ENCODE measurements at regions not wholly inside any gene's neighbourhood (a gene's known extent, or its start where the extent isn't known, plus 50 kb on each side); places are given as distances from the start of the nearest gene placed in this dataset.

- Histone ChIP-seq H3K36me3 (no peaks in the 10 kb centered on the region), H3K27me3 (no peaks in the 10 kb centered on the region), H3K4me1 (no peaks in the 10 kb centered on the region), H3K27ac (no peak overlapping the region), H3K9me3 (no peaks in the 10 kb centered on the region), H3K4me3 (no peak overlapping the region)
- WGBS, 2 donors = 82 to 96% methylated on average over 1 of the region's 1 CpG
- ATAC-seq (ENCODE audit: low FRiP score in 2 of 2) (no peak), DNase-seq (no peak)
- TF ChIP-seq CTCF (IDR thresholded peaks at IDR 0.05) = no peak
- no peak for TF ChIP-seq POLR2AphosphoS5 (IDR thresholded peaks at IDR 0.05)
- no peak for TF ChIP-seq EP300 (IDR thresholded peaks at IDR 0.05)
- TF ChIP-seq POLR2A (IDR thresholded peaks at IDR 0.05) = no peak
Measured at GRCh38 chr9:80025131-80025530, 453.4 kb downstream of the TLE4 start.

GRCh38 chr9:80020530-80020929, 448.8 kb downstream of the TLE4 start:
- no peak overlapping the region for H3K4me3 ChIP-seq
- H3K27ac ChIP-seq = no peak overlapping the region
- DNase-seq (no peak), ATAC-seq (ENCODE audit: low FRiP score in 2 of 2) (no peak)
- no peaks in the 10 kb centered on the region for H3K27me3 ChIP-seq
- H3K36me3 ChIP-seq = no peaks in the 10 kb centered on the region
- no peaks in the 10 kb centered on the region for H3K9me3 ChIP-seq
- H3K4me1 ChIP-seq = no peaks in the 10 kb centered on the region
- TF ChIP-seq POLR2A (IDR thresholded peaks at IDR 0.05) (no peak), CTCF (IDR thresholded peaks at IDR 0.05) (no peak), POLR2AphosphoS5 (IDR thresholded peaks at IDR 0.05) (no peak), EP300 (IDR thresholded peaks at IDR 0.05) (no peak)

GRCh38 chr9:80020056-80020455, 448.3 kb downstream of the TLE4 start:
- ATAC-seq (ENCODE audit: low FRiP score in 2 of 2) (no peak), DNase-seq (no peak)
- TF ChIP-seq POLR2A (IDR thresholded peaks at IDR 0.05) (no peak), EP300 (IDR thresholded peaks at IDR 0.05) (no peak), POLR2AphosphoS5 (IDR thresholded peaks at IDR 0.05) (no peak), CTCF (IDR thresholded peaks at IDR 0.05) (no peak)
- Histone ChIP-seq H3K27ac (no peak overlapping the region), H3K4me3 (no peak overlapping the region), H3K27me3 (no peaks in the 10 kb centered on the region), H3K36me3 (no peaks in the 10 kb centered on the region), H3K4me1 (no peaks in the 10 kb centered on the region), H3K9me3 (no peaks in the 10 kb centered on the region)
- 86 to 89% methylated on average over 6 of the region's 6 CpGs for WGBS, 2 donors

GRCh38 chr9:80013891-80014290, 442.1 kb downstream of the TLE4 start:
- Histone ChIP-seq H3K27me3 (no peaks in the 10 kb centered on the region), H3K36me3 (no peaks in the 10 kb centered on the region), H3K4me3 (no peak overlapping the region), H3K27ac (no peak overlapping the region), H3K4me1 (no peaks in the 10 kb centered on the region), H3K9me3 (no peaks in the 10 kb centered on the region)
- ATAC-seq (ENCODE audit: low FRiP score in 2 of 2) (no peak), DNase-seq (no peak)
- TF ChIP-seq POLR2AphosphoS5 (IDR thresholded peaks at IDR 0.05) (no peak), POLR2A (IDR thresholded peaks at IDR 0.05) (no peak), EP300 (IDR thresholded peaks at IDR 0.05) (no peak), CTCF (IDR thresholded peaks at IDR 0.05) (no peak)
- WGBS, 2 donors = 91 to 93% methylated on average over 1 of the region's 1 CpG

GRCh38 chr9:80012557-80013330, 441.0 kb downstream of the TLE4 start:
- Histone ChIP-seq H3K27me3 (no peaks in the 10 kb centered on the region), H3K9me3 (no peaks in the 10 kb centered on the region), H3K4me1 (no peaks in the 10 kb centered on the region), H3K27ac (no peak overlapping the region), H3K4me3 (no peak overlapping the region), H3K36me3 (no peaks in the 10 kb centered on the region)
- TF ChIP-seq CTCF (IDR thresholded peaks at IDR 0.05) (no peak), EP300 (IDR thresholded peaks at IDR 0.05) (no peak), POLR2A (IDR thresholded peaks at IDR 0.05) (no peak), POLR2AphosphoS5 (IDR thresholded peaks at IDR 0.05) (no peak)
- ATAC-seq (ENCODE audit: low FRiP score in 2 of 2) = no peak
- WGBS, 2 donors = 85% methylated on average over 2 of the region's 2 CpGs
- DNase-seq = no peak

All from upper lobe of left lung (tissue), 6 donors.